PC-3 (cell line): ENCODE measurements at regions not wholly inside any gene's neighbourhood (a gene's known extent, or its start where the extent isn't known, plus 50 kb on each side); places are given as distances from the start of the nearest gene placed in this dataset.

Experiments
- ATAC-seq: fragments of 200-7000 bp; cut with Tn5 transposase; 2 replicates; pipeline ENCODE4 v1.9.1; 2020; ENCODE audit warnings: mild to moderate bottlenecking, moderate library complexity
- BruUV-seq: library from RNA; stranded (reverse); fragments of 400-500 nt; replicated peaks from 2 replicates; lab custom pipeline; 2021; lab: Mats Ljungman, UMichigan
- CTCF ChIA-PET: fragments of 300-600 bp; sonication (Branson Sonifier 250); formaldehyde crosslinking; loops from one replicate; lab custom pipeline; 2022; ENCODE audit warnings: antibody characterized with exemption; lab: Charles Lee
- POLR2A ChIA-PET: fragments of 300-600 bp; sonication (Branson Sonifier 250); formaldehyde crosslinking; loops from one replicate; lab custom pipeline; 2022; ENCODE audit warnings: antibody characterized with exemption; ENCODE audit not compliant: unreplicated experiment; lab: Charles Lee
- DNase-seq: peaks from one replicate; pipeline ENCODE4 v3.0.0-alpha.2; 2015
- H2AFZ ChIP-seq: fragments of 300-600 bp; sonication (generic); 2 replicates; pipeline ENCODE4 v1.6.0; 2016; ENCODE audit warnings: antibody characterized with exemption, low read length
- H3F3A ChIP-seq: fragments of 300-600 bp; sonication (generic); one replicate; pipeline ENCODE4 v1.6.0; 2017; ENCODE audit warnings: antibody characterized with exemption, low read length, control low read depth, mild to moderate bottlenecking; ENCODE audit not compliant: unreplicated experiment
- H3K27ac ChIP-seq: fragments of 300-600 bp; sonication (generic); 2 replicates; pipeline ENCODE4 v1.5.1; 2016; ENCODE audit warnings: mild to moderate bottlenecking, low read length
- H3K27me3 ChIP-seq: fragments of 300-600 bp; sonication (generic); 2 replicates; pipeline ENCODE4 v1.6.1; 2016; ENCODE audit warnings: low read length, mixed read lengths
- H3K36me3 ChIP-seq: fragments of 300-600 bp; sonication (generic); 2 replicates; pipeline ENCODE4 v1.6.1; 2016; ENCODE audit warnings: low read depth, mixed run types, low read length, mixed read lengths
- H3K4me1 ChIP-seq: fragments of 300-600 bp; sonication (generic); 2 replicates; pipeline ENCODE4 v1.5.1; 2016; ENCODE audit warnings: low read length; ENCODE audit not compliant: insufficient read depth
- H3K4me2 ChIP-seq: fragments of 300-600 bp; sonication (generic); 2 replicates; pipeline ENCODE4 v1.6.0; 2016; ENCODE audit warnings: low read length
- H3K4me3 ChIP-seq: fragments of 300-600 bp; sonication (generic); 2 replicates; pipeline ENCODE4 v1.5.1; 2016; ENCODE audit warnings: mild to moderate bottlenecking, low read length, mixed read lengths
- H3K79me2 ChIP-seq: fragments of 300-600 bp; sonication (generic); 2 replicates; pipeline ENCODE4 v1.6.1; 2017; ENCODE audit warnings: low read length, mixed read lengths
- H3K9ac ChIP-seq: fragments of 300-600 bp; sonication (generic); 2 replicates; pipeline ENCODE4 v1.6.0; 2016; ENCODE audit warnings: mild to moderate bottlenecking, low read length
- H3K9me2 ChIP-seq: fragments of 300-600 bp; sonication (generic); replicated peaks from 2 replicates; pipeline ENCODE4 v1.6.1; 2016; ENCODE audit warnings: mixed run types, low read length, mixed read lengths
- H3K9me3 ChIP-seq: fragments of 300-600 bp; sonication (generic); 2 replicates; pipeline ENCODE4 v1.6.1; 2016; ENCODE audit warnings: low read length, mixed read lengths
- H4K20me1 ChIP-seq: fragments of 300-600 bp; sonication (generic); 2 replicates; pipeline ENCODE4 v1.6.1; 2016; ENCODE audit warnings: low read length, mixed read lengths
- EZH2 ChIP-seq: fragments of 300-600 bp; sonication (generic); IDR thresholded peaks from one replicate; pipeline ENCODE4 v1.6.1; 2017; ENCODE audit warnings: antibody characterized with exemption, mild to moderate bottlenecking, low read length; ENCODE audit not compliant: unreplicated experiment
- EZH2phosphoT487 ChIP-seq: fragments of 300-600 bp; sonication (generic); IDR thresholded peaks from 2 replicates; pipeline ENCODE4 v1.6.1; 2018; ENCODE audit warnings: mild to moderate bottlenecking, antibody characterized with exemption, low read length, borderline replicate concordance
- intact Hi-C: fragments of 100-400 bp; cut with micrococcal nuclease; formaldehyde crosslinking; loops from 2 replicates; pipeline ENCODE4 v1.9.0; 2023
- TF ChIP-seq, protein P1 (sequence below): fragments of 300-600 bp; sonication (generic); conservative IDR thresholded peaks from 2 replicates; pipeline ENCODE4 v1.5.1; 2017; ENCODE audit warnings: antibody characterized with exemption, low read depth, mild to moderate bottlenecking, low read length

GRCh38 chr1:59015708-59016107 is 231.9 kb upstream of the JUN start:
- peak; percentile 66 for ATAC-seq

GRCh38 chr1:59016390-59016789 is 232.5 kb upstream of the JUN start:
- H3K9ac ChIP-seq, result no peak overlapping the region
- DNase-seq (no peak), ATAC-seq (no peak)
- CTCF ChIA-PET, result no interaction called here
- H3K4me2 ChIP-seq, result no peak overlapping the region
- H3K79me2 ChIP-seq, result no peaks in the 10 kb centered on the region
- no TSS peak for BruUV-seq
- POLR2A ChIA-PET, result no interaction called here
- peaks cover 34% of the 10 kb centered on the region for H3K4me1 ChIP-seq
- no peaks in the 10 kb centered on the region for H3F3A ChIP-seq
- H3K27me3 ChIP-seq, result no peaks in the 10 kb centered on the region
- H3K4me3 ChIP-seq, result no peak overlapping the region
- H3K36me3 ChIP-seq, result no peaks in the 10 kb centered on the region
- H4K20me1 ChIP-seq, result no peaks in the 10 kb centered on the region
- H3K9me3 ChIP-seq, result no peaks in the 10 kb centered on the region
- H2AFZ ChIP-seq, result no peak overlapping the region
- intact Hi-C loops, result no loop called here
- TF ChIP-seq EZH2phosphoT487 (no peak), EZH2 (no peak)
- TF ChIP-seq, protein P1, sequence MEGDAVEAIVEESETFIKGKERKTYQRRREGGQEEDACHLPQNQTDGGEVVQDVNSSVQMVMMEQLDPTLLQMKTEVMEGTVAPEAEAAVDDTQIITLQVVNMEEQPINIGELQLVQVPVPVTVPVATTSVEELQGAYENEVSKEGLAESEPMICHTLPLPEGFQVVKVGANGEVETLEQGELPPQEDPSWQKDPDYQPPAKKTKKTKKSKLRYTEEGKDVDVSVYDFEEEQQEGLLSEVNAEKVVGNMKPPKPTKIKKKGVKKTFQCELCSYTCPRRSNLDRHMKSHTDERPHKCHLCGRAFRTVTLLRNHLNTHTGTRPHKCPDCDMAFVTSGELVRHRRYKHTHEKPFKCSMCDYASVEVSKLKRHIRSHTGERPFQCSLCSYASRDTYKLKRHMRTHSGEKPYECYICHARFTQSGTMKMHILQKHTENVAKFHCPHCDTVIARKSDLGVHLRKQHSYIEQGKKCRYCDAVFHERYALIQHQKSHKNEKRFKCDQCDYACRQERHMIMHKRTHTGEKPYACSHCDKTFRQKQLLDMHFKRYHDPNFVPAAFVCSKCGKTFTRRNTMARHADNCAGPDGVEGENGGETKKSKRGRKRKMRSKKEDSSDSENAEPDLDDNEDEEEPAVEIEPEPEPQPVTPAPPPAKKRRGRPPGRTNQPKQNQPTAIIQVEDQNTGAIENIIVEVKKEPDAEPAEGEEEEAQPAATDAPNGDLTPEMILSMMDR, result no peak
- 0 out of 2 replicates have a peak, but pooled peaks cover 3% of the 10 kb centered on the region for H3K9me2 ChIP-seq
- no peak overlapping the region for H3K27ac ChIP-seq

More at GRCh38 chr1:59015708-59016107, 231.9 kb upstream of the JUN start:
- Histone ChIP-seq H3K4me2 (0 out of 2 replicates have a peak overlapping the region, but pooled peaks have one; percentile 11), H3F3A (no peaks in the 10 kb centered on the region), H3K36me3 (no peaks in the 10 kb centered on the region), H3K79me2 (no peaks in the 10 kb centered on the region), H3K9me3 (no peaks in the 10 kb centered on the region), H3K27me3 (no peaks in the 10 kb centered on the region), H2AFZ (peak overlapping the region; percentile 39; the same call in 1 of the 2 replicates), H4K20me1 (no peaks in the 10 kb centered on the region), H3K27ac (no peak overlapping the region), H3K4me3 (no peak overlapping the region), H3K4me1 (peaks cover 34% of the 10 kb centered on the region), H3K9me2 (0 out of 2 replicates have a peak, but pooled peaks cover 3% of the 10 kb centered on the region), H3K9ac (no peak overlapping the region)
- intact Hi-C loops, result no loop called here
- ChIA-PET POLR2A (no interaction called here), CTCF (no interaction called here)
- peak; percentile 68 for DNase-seq
- BruUV-seq, result no TSS peak
- TF ChIP-seq EZH2 (no peak), EZH2phosphoT487 (no peak)
- TF ChIP-seq, protein P1, result no peak

DNA sequence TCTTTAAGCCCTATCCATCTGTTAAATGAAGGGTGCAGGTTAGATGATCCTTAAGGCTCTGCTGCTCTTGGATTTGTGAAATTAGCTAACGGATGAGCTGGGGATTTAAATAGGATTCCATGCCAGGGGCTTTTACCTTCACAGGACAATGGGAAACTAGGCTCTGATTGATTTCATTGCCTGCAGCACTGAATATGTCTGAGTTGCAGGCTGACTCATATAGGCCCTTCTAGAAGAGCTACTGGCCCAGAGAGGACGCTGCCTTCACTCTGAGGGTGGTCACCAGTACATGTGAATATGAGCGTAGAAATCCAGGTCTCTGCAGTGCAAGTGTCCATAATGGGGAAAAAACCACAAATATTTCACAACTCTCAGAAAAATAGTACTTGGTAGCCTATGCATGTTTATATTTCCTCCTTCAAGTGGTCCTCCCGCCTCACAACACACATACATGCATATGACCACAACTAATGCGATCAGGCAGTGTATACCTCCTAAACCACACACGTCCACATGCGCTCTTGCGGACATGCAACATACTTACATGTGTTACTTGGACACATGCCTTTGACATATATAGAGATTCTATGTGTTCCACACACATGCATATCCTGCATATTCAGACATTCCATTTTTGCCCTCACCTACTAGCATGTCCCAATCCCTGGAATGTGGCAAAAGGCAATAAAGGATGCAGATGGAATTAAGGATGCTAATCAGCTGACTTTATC is 233.8 kb upstream of the JUN start:
- H3K9ac ChIP-seq, result no peak overlapping the region
- no TSS peak for BruUV-seq
- no peak overlapping the region for H3K4me2 ChIP-seq
- no peaks in the 10 kb centered on the region for H3F3A ChIP-seq
- 0 out of 2 replicates have a peak, but pooled peaks cover 3% of the 10 kb centered on the region for H3K9me2 ChIP-seq
- no peaks in the 10 kb centered on the region for H4K20me1 ChIP-seq
- intact Hi-C loops, result no loop called here
- no peak for ATAC-seq
- TF ChIP-seq EZH2phosphoT487, result no peak
- no peak for TF ChIP-seq EZH2
- TF ChIP-seq, protein P1, result no peak
- CTCF ChIA-PET, result no interaction called here
- H3K36me3 ChIP-seq, result no peaks in the 10 kb centered on the region
- no peaks in the 10 kb centered on the region for H3K9me3 ChIP-seq
- H3K27ac ChIP-seq, result no peak overlapping the region
- H3K4me3 ChIP-seq, result no peak overlapping the region
- peaks cover 34% of the 10 kb centered on the region for H3K4me1 ChIP-seq
- no peaks in the 10 kb centered on the region for H3K79me2 ChIP-seq
- POLR2A ChIA-PET, result no interaction called here
- DNase-seq, result no peak
- no peak overlapping the region for H2AFZ ChIP-seq
- no peaks in the 10 kb centered on the region for H3K27me3 ChIP-seq
